Smooth muscle cell (in vitro differentiated cells): ENCODE measurements at regions not wholly inside any gene's neighbourhood (a gene's known extent, or its start where the extent isn't known, plus 50 kb on each side); places are given as distances from the start of the nearest gene placed in this dataset.

Experiments used
- DNase-seq: peaks from one replicate; lab custom pipeline; 2025; ENCODE audit not compliant: unreplicated experiment; lab: John Stamatoyannopoulos, UW
- H2AFZ ChIP-seq: fragments of 200-600 bp; sonication (generic); 2 replicates; pipeline ENCODE4 v1.6.0; 2016; ENCODE audit warnings: antibody characterized with exemption, low read depth, mild to moderate bottlenecking
- H3F3A ChIP-seq: fragments of 200-600 bp; sonication (generic); 2 replicates; pipeline ENCODE4 v1.6.0; 2017; ENCODE audit warnings: antibody characterized with exemption, low read depth
- H3K27ac ChIP-seq: fragments of 200-600 bp; sonication (generic); 2 replicates; pipeline ENCODE4 v1.5.1; 2016; ENCODE audit warnings: low read depth, mild to moderate bottlenecking
- H3K27me3 ChIP-seq: fragments of 200-600 bp; sonication (generic); 2 replicates; pipeline ENCODE4 v1.6.1; 2016; ENCODE audit warnings: low read depth, mild to moderate bottlenecking
- H3K36me3 ChIP-seq: fragments of 200-600 bp; sonication (generic); 2 replicates; pipeline ENCODE4 v1.5.1; 2016; ENCODE audit warnings: low read depth
- H3K4me1 ChIP-seq: fragments of 200-600 bp; sonication (generic); 2 replicates; pipeline ENCODE4 v1.5.1; 2016; ENCODE audit warnings: low read depth
- H3K4me2 ChIP-seq: fragments of 200-600 bp; sonication (generic); 2 replicates; pipeline ENCODE4 v1.6.0; 2016; ENCODE audit warnings: mild to moderate bottlenecking
- H3K4me3 ChIP-seq: fragments of 200-600 bp; sonication (generic); 2 replicates; pipeline ENCODE4 v1.5.1; 2016; ENCODE audit warnings: mild to moderate bottlenecking
- H3K79me2 ChIP-seq: fragments of 200-600 bp; sonication (generic); 2 replicates; pipeline ENCODE4 v1.6.0; 2016; ENCODE audit warnings: low read depth, mild to moderate bottlenecking
- H3K9ac ChIP-seq: fragments of 200-600 bp; sonication (generic); 2 replicates; pipeline ENCODE4 v1.6.0; 2016; ENCODE audit warnings: low read depth
- H3K9me3 ChIP-seq: fragments of 200-600 bp; sonication (generic); replicated peaks from 2 replicates; pipeline ENCODE4 v1.5.1; 2016; ENCODE audit warnings: low read depth
- H4K20me1 ChIP-seq: fragments of 200-600 bp; sonication (generic); 2 replicates; pipeline ENCODE4 v1.6.0; 2016; ENCODE audit warnings: low read depth
- CTCF ChIP-seq: fragments of 200-600 bp; sonication (generic); IDR thresholded peaks from 2 replicates; pipeline ENCODE4 v1.5.1; 2017; ENCODE audit warnings: borderline replicate concordance, mild to moderate bottlenecking, antibody characterized with exemption; ENCODE audit not compliant: insufficient read depth, poor library complexity, severe bottlenecking
- WGBS: methylation state at CpG from one replicate; pipeline ENCODE4 v1.1.7; 2016; ENCODE audit warnings: low lambda C conversion rate; 5-methylcytosine and 5-hydroxymethylcytosine counted together

- H3K27me3 ChIP-seq = peaks cover 5% of the 10 kb centered on the region
- no peaks in the 10 kb centered on the region for H3K9me3 ChIP-seq
- DNase-seq = no peak
- no peaks in the 10 kb centered on the region for H3K79me2 ChIP-seq
- H3F3A ChIP-seq = no peaks in the 10 kb centered on the region
- no peak overlapping the region for H3K4me2 ChIP-seq
- H4K20me1 ChIP-seq = no peaks in the 10 kb centered on the region
- 72% methylated on average over 4 of the region's 4 CpGs for WGBS
- no peak overlapping the region for H3K9ac ChIP-seq
- no peak overlapping the region for H3K4me3 ChIP-seq
- H3K4me1 ChIP-seq = no peaks in the 10 kb centered on the region
- H2AFZ ChIP-seq = no peak overlapping the region
- TF ChIP-seq CTCF = no peak
- no peaks in the 10 kb centered on the region for H3K36me3 ChIP-seq
- no peak overlapping the region for H3K27ac ChIP-seq
These were observed 237.3 kb downstream of the PDCD6IP start for GRCh38 chr3:34035775-34036174.

GRCh38 chr3:34037260-34037659, 238.8 kb downstream of the PDCD6IP start:
- H3K27me3 ChIP-seq = peaks cover 5% of the 10 kb centered on the region
- H3K4me3 ChIP-seq = no peak overlapping the region
- TF ChIP-seq CTCF = no peak
- H4K20me1 ChIP-seq = no peaks in the 10 kb centered on the region
- no peaks in the 10 kb centered on the region for H3K9me3 ChIP-seq
- H3K36me3 ChIP-seq = no peaks in the 10 kb centered on the region
- H2AFZ ChIP-seq = no peak overlapping the region
- H3K9ac ChIP-seq = no peak overlapping the region
- no peaks in the 10 kb centered on the region for H3K79me2 ChIP-seq
- H3F3A ChIP-seq = no peaks in the 10 kb centered on the region
- no peak overlapping the region for H3K27ac ChIP-seq
- H3K4me2 ChIP-seq = no peak overlapping the region
- H3K4me1 ChIP-seq = no peaks in the 10 kb centered on the region
- 98% methylated on average over 8 of the region's 8 CpGs for WGBS
- no peak for DNase-seq

- DNase-seq = no peak
- Histone ChIP-seq H3K9ac (no peak overlapping the region), H3K79me2 (no peaks in the 10 kb centered on the region), H3K36me3 (no peaks in the 10 kb centered on the region), H3F3A (no peaks in the 10 kb centered on the region), H3K9me3 (no peaks in the 10 kb centered on the region), H4K20me1 (no peaks in the 10 kb centered on the region), H3K27ac (no peak overlapping the region), H3K27me3 (peaks cover 5% of the 10 kb centered on the region), H3K4me3 (no peak overlapping the region), H2AFZ (no peak overlapping the region), H3K4me2 (no peak overlapping the region), H3K4me1 (no peaks in the 10 kb centered on the region)
- 93% methylated on average over 2 of the region's 2 CpGs for WGBS
- TF ChIP-seq CTCF = no peak
These were observed 239.7 kb downstream of the PDCD6IP start for GRCh38 chr3:34038131-34038530.

- no peaks in the 10 kb centered on the region for H3K79me2 ChIP-seq
- TF ChIP-seq CTCF = no peak
- H3K9ac ChIP-seq = no peak overlapping the region
- no peak overlapping the region for H3K4me2 ChIP-seq
- no peaks in the 10 kb centered on the region for H3K4me1 ChIP-seq
- H3F3A ChIP-seq = no peaks in the 10 kb centered on the region
- no peaks in the 10 kb centered on the region for H4K20me1 ChIP-seq
- H3K36me3 ChIP-seq = no peaks in the 10 kb centered on the region
- H3K27ac ChIP-seq = no peak overlapping the region
- WGBS = 78% methylated on average over 1 of the region's 1 CpG
- no peak overlapping the region for H2AFZ ChIP-seq
- H3K4me3 ChIP-seq = no peak overlapping the region
- no peaks in the 10 kb centered on the region for H3K9me3 ChIP-seq
- H3K27me3 ChIP-seq = peaks cover 4% of the 10 kb centered on the region
- DNase-seq = no peak
These were observed 247.7 kb downstream of the PDCD6IP start for GRCh38 chr3:34046154-34046553.
